ENCODE measurements at regions not wholly inside any gene's neighbourhood (a gene's known extent, or its start where the extent isn't known, plus 50 kb on each side); places are given as distances from the start of the nearest gene placed in this dataset.

DNA sequence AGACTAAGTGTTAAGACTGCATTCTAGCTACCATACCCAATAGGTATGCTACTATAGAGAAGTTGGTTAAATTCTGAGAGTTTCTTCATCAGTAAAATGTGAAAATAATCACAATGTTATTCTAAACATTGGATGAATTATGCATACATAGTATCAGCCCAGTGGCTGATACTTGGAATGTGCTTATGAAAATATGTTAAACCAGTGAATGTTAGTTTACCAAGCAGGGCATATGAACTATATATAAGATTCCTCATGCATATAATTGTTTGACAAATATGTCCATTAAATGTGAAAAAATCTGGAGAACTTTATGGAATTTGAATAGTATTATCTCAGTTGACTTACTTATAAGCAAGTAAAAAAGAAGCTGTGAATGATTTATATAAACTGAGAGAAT is 296.1 kb downstream of the IL15 start:
- no peaks in the 10 kb centered on the region for H3K27me3 ChIP-seq
- H3K9me3 ChIP-seq = no peaks in the 10 kb centered on the region
- intact Hi-C loops (cut with DNase I; ENCODE audit: low total_unique reads) = no loop called here
- H3K4me3 ChIP-seq = no peak overlapping the region
- no peaks in the 10 kb centered on the region for H3K4me1 ChIP-seq
- H3K36me3 ChIP-seq (ENCODE audit: low read depth, missing control alignments) = no peaks in the 10 kb centered on the region
- TF ChIP-seq, protein P1, sequence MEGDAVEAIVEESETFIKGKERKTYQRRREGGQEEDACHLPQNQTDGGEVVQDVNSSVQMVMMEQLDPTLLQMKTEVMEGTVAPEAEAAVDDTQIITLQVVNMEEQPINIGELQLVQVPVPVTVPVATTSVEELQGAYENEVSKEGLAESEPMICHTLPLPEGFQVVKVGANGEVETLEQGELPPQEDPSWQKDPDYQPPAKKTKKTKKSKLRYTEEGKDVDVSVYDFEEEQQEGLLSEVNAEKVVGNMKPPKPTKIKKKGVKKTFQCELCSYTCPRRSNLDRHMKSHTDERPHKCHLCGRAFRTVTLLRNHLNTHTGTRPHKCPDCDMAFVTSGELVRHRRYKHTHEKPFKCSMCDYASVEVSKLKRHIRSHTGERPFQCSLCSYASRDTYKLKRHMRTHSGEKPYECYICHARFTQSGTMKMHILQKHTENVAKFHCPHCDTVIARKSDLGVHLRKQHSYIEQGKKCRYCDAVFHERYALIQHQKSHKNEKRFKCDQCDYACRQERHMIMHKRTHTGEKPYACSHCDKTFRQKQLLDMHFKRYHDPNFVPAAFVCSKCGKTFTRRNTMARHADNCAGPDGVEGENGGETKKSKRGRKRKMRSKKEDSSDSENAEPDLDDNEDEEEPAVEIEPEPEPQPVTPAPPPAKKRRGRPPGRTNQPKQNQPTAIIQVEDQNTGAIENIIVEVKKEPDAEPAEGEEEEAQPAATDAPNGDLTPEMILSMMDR (IDR thresholded peaks at IDR 0.05) = no peak
- TF ChIP-seq POLR2A (IDR thresholded peaks at IDR 0.05) = no peak
- no peak for DNase-seq
- H3K27ac ChIP-seq = no peak overlapping the region

DNA sequence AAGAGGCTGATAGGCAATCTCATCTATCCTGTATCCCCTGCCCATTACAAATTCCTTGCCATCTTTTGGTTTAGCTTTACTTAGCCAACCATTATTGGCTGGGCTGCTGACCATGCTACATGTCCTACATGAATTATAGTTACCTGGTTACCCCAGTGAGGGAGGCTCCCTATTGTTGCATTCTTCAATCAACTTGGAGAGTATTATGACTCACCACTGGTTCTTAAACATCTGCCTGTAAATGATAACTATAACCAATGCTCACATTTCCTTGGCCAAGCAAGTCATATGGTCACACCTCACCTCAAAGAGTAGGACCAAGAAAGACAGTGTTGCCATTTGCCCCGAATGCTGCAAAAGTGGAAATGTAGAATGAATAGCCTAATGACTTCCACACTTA is 297.6 kb downstream of the IL15 start:
- Histone ChIP-seq H3K36me3 (ENCODE audit: low read depth, missing control alignments) (no peaks in the 10 kb centered on the region), H3K9me3 (no peaks in the 10 kb centered on the region), H3K27me3 (no peaks in the 10 kb centered on the region), H3K4me1 (no peaks in the 10 kb centered on the region), H3K27ac (no peak overlapping the region), H3K4me3 (no peak overlapping the region)
- DNase-seq = no peak
- 90 to 97% methylated on average over 1 of the region's 1 CpG for WGBS, 2 donors
- no peak for TF ChIP-seq POLR2A (IDR thresholded peaks at IDR 0.05)
- TF ChIP-seq, protein P1 (IDR thresholded peaks at IDR 0.05) = no peak
- intact Hi-C loops (cut with DNase I; ENCODE audit: low total_unique reads) = no loop called here

DNA sequence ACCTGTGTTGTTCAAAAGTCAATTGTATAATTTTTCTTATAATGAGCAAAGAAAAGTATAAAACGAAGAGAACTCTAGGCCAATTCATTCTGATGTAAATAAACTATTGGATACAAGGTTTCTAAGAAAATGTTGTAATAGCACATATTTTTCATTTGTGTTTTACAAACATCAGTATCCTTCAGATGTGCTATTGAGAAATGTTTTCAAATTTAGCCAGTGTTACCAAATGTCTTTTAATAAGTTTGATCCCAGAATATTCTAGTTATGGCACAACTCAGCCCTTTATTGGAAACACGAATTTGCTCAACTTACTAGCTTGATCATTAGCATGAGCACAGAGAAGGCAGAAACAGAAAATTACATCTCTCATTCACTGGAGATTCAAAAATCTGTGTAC is 319.3 kb downstream of the IL15 start:
- Histone ChIP-seq H3K4me3 (no peak overlapping the region), H3K27ac (no peak overlapping the region), H3K27me3 (no peaks in the 10 kb centered on the region), H3K4me1 (no peaks in the 10 kb centered on the region), H3K36me3 (ENCODE audit: low read depth, missing control alignments) (no peaks in the 10 kb centered on the region), H3K9me3 (no peaks in the 10 kb centered on the region)
- intact Hi-C loops (cut with DNase I; ENCODE audit: low total_unique reads) = no loop called here
- 83 to 90% methylated on average over 2 of the region's 2 CpGs for WGBS, 2 donors
- TF ChIP-seq POLR2A (IDR thresholded peaks at IDR 0.05) = no peak
- TF ChIP-seq, protein P1 (IDR thresholded peaks at IDR 0.05) = no peak
- DNase-seq = no peak

DNA sequence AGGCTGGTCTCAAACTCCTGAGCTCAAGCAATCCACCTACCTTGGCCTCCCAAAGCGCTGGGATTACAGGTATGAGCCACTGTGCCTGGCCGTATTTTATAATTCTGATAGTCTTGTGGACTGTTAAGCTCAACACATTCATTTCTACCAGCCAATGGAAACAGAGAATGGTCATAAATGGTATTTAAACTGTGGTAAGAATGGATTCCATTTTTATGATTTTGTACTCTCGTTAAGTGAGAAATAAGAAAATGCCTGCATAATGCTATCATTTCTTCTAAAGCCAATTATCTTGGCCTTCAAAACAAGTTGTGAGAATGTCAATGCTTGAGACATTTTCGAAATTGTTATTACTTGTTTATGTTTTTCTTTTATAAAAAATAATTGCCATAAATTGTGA is 321.0 kb downstream of the IL15 start:
- Histone ChIP-seq H3K4me1 (no peaks in the 10 kb centered on the region), H3K9me3 (no peaks in the 10 kb centered on the region), H3K27ac (no peak overlapping the region), H3K4me3 (no peak overlapping the region), H3K27me3 (no peaks in the 10 kb centered on the region), H3K36me3 (ENCODE audit: low read depth, missing control alignments) (no peaks in the 10 kb centered on the region)
- WGBS, 2 donors = 86 to 88% methylated on average over 4 of the region's 4 CpGs
- TF ChIP-seq, protein P1 (IDR thresholded peaks at IDR 0.05) = no peak
- TF ChIP-seq POLR2A (IDR thresholded peaks at IDR 0.05) = no peak
- no peak for DNase-seq
- intact Hi-C loops (cut with DNase I; ENCODE audit: low total_unique reads) = no loop called here

DNA sequence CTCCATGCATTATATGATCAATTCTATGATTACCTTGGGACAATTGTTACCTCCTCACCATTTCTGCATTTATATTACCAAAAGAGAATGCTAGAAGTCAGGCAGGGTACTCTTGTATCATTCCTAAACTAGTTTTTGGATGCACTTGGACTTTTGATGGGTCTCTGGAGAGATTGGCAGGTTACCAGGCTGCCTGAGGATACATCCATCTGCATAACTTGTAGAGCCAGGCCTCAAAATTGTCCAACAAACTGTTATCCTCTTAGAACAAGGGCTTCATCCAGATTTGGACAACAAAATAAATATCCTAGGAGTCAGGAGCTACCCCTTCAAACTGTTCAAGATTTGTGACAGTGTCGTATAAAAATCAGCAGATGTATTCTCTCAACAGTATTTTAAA is 326.1 kb downstream of the IL15 start:
- 73 to 89% methylated on average over 1 of the region's 1 CpG for WGBS, 2 donors
- Histone ChIP-seq H3K27ac (no peak overlapping the region), H3K9me3 (no peaks in the 10 kb centered on the region), H3K4me3 (no peak overlapping the region), H3K4me1 (no peaks in the 10 kb centered on the region), H3K36me3 (ENCODE audit: low read depth, missing control alignments) (no peaks in the 10 kb centered on the region), H3K27me3 (no peaks in the 10 kb centered on the region)
- TF ChIP-seq POLR2A (IDR thresholded peaks at IDR 0.05) = no peak
- TF ChIP-seq, protein P1 (IDR thresholded peaks at IDR 0.05) = no peak
- intact Hi-C loops (cut with DNase I; ENCODE audit: low total_unique reads) = no loop called here
- no peak for DNase-seq
